Left cardiac atrium (tissue), 4 donors: ENCODE measurements at regions not wholly inside any gene's neighbourhood (a gene's known extent, or its start where the extent isn't known, plus 50 kb on each side); places are given as distances from the start of the nearest gene placed in this dataset.
"Not testable (repeated sequence)": the region's sequence is repeated elsewhere in the genome, so short reads cannot be mapped to it uniquely, and the experiment has no call there.

Source experiments
- ATAC-seq, 2 donors: fragments of 200-7000 bp; cut with Tn5 transposase; one replicate each; pipeline ENCODE4 v1.9.1; 2020; ENCODE audit warnings: mild to moderate bottlenecking in 2 of 2, moderate library complexity in 2 of 2
- DNase-seq: peaks from one replicate; pipeline ENCODE4 v3.0.0-alpha.2; 2020
- intact Hi-C, 2 donors: fragments of 100-400 bp; cut with DNase I; formaldehyde crosslinking; loops; one replicate each; pipeline versions ENCODE4 v1.14.1 to v1.15.1; 2022 to 2023
- donor health status: DM: no; HTN: yes; CAD: no.
- donor health status: DM: no; HTN: yes; CAD: no; lungs with severe emphysema.
- donor health status: DM: yes; HTN: yes; CAD: no.
- donor health status: Dilated cardiomyopathy.

- intact Hi-C loops: no loop called here
- DNase-seq: no peak
- no peak for ATAC-seq
Measured at GRCh38 chr22:47891609-47892008, 1129.2 kb downstream of the TBC1D22A start.

GRCh38 chr22:47888817-47889216 is 1126.4 kb downstream of the TBC1D22A start:
- ATAC-seq: peak in 1 of 2 donors; percentile 80
- intact Hi-C loops: no loop called here
- no peak for DNase-seq

GRCh38 chr22:47884775-47885174 is 1122.3 kb downstream of the TBC1D22A start:
- ATAC-seq: no peak
- intact Hi-C loops: no loop called here
- no peak for DNase-seq

- intact Hi-C loops: no loop called here
- no peak for ATAC-seq
- no peak for DNase-seq
Measured at GRCh38 chr22:47884200-47884599, 1121.8 kb downstream of the TBC1D22A start.

GRCh38 chr22:47883757-47884156 is 1121.3 kb downstream of the TBC1D22A start:
- no peak for ATAC-seq
- no peak for DNase-seq
- intact Hi-C loops: no loop called here

- intact Hi-C loops: no loop called here
Measured at GRCh38 chr22:47879346-47879745, 1116.9 kb downstream of the TBC1D22A start.

DNA sequence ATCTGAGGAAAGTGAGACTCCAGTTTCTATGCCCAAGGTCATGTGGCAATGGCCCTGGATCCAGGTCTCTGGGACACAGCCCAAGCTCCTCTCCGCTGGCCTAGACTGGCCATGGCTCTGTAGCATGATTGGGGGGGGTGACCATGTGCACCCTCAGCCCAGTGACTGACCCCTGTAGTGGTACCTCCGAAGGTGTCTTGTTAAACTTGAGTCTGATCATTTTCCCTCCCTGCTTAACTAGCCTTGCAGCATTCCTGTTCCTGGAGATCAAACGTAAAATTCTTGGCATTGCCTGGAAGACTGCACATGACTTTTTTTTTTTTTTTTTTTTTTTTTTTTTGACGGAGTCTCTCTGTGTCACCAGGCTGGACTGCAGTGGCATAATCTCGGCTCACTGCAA is 1116.0 kb downstream of the TBC1D22A start:
- DNase-seq (no peak), ATAC-seq (no peak)
- intact Hi-C loops: no loop called here

More at GRCh38 chr22:47879346-47879745, 1116.9 kb downstream of the TBC1D22A start:
- no peak for ATAC-seq
- no peak for DNase-seq

- intact Hi-C loops: no loop called here
- ATAC-seq: no peak
- DNase-seq: no peak
Measured at GRCh38 chr22:47872761-47873535, 1110.5 kb downstream of the TBC1D22A start.

- no peak for DNase-seq
- ATAC-seq: no peak
- intact Hi-C loops: no loop called here
Measured at GRCh38 chr22:47865626-47866025, 1103.2 kb downstream of the TBC1D22A start.

DNA sequence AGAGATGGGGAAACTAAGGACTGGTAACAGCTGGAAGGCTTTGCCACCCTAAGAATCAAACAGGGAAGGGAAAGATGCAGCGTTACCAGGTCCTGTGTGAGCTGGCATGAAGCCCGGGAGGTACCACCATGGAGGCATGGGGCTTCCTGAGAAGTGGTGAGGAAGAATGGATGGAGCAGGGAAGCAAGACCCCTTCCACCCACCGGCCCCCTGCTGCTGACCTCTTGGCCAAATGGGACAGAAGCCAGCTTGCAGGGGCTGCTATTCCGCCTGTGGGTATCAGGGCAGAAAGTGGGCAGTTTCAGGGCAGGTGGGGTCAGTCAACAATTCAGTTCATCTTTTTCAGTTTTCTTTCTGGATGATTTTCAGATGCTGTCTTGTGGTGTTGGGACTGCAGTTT is 1099.9 kb downstream of the TBC1D22A start:
- no peak for ATAC-seq
- intact Hi-C loops: no loop called here
- no peak for DNase-seq

- intact Hi-C loops, ATAC-seq, DNase-seq: not testable (repeated sequence)
Measured at GRCh38 chr22:47860907-47861306, 1098.5 kb downstream of the TBC1D22A start.

GRCh38 chr22:47859881-47860525 is 1097.6 kb downstream of the TBC1D22A start:
- ATAC-seq (no peak), DNase-seq (no peak)
- intact Hi-C loops: no loop called here

GRCh38 chr22:47858773-47859306 is 1096.4 kb downstream of the TBC1D22A start:
- DNase-seq (no peak), ATAC-seq (no peak)
- intact Hi-C loops: no loop called here

- ATAC-seq (no peak), DNase-seq (no peak)
- intact Hi-C loops: no loop called here
Measured at GRCh38 chr22:47854680-47855079, 1092.2 kb downstream of the TBC1D22A start.

GRCh38 chr22:47854251-47854650 is 1091.8 kb downstream of the TBC1D22A start:
- intact Hi-C loops: no loop called here
- no peak for DNase-seq
- ATAC-seq: no peak

DNA sequence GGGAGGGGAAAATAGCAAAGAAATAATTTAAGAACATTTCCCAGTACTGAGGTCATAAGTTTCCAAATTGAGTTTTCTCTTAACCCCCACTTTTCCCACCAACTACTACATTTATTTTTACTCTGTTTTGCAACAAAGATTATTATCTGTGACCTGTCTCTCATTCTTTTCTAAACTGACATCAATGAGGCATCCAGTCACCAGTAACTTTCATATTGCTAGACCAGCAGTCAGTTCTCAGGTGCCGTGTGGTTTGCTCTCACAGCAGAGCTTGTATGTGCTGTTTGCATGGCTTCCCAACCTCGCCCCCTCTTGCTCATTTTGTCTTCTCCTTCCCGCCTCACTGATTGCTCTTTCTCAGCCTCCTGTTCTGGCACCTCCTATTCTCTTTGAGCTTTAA is 1091.3 kb downstream of the TBC1D22A start:
- DNase-seq (no peak), ATAC-seq (no peak)
- intact Hi-C loops: no loop called here

DNA sequence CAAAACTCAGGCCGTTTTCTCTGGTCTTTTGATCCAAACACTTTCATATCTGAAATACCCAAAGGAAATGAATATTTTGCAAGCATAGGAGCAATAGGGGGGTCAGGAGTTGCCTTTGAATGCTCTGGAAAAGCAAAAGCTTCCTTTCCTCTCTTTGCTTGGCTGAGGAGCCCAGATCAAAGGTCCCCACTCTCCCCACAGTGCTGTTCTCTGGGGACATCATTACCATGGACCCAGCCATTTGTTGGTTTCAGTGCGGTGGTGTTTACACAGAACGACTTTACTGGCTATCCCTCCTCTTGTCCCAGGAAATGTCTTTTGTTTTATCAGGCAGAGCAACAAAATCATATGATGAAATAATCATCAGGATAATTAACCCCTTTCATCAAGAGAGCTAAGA is 1089.1 kb downstream of the TBC1D22A start:
- intact Hi-C loops: no loop called here
- peak in 1 of 2 donors; percentile 23 for ATAC-seq
- no peak for DNase-seq

DNA sequence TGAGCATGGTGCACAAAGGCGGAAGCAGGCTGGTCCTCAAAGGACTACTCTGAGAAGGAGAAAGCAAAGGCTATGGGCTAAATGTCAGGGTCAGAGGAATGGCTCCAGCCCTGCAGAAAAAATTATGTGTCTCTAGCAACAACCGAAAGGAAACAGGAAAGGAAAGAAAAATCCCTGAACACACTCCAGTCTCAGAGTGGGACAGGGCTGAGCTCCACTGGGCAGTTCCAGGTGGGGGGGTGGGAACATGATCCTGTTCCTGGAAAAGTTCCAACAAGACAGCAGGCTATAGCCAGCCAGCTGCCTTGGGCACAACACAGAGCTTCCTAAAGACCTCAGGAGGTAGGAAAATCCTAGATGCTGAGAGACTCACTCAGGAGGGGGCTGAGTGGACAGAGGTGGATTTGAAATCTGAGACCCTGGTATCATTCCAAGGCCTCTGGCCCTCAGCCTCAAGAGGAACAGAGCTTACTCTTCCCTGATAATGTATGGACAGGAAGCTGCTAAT is 1088.2 kb downstream of the TBC1D22A start:
- DNase-seq (no peak), ATAC-seq (no peak)
- intact Hi-C loops: no loop called here

DNA sequence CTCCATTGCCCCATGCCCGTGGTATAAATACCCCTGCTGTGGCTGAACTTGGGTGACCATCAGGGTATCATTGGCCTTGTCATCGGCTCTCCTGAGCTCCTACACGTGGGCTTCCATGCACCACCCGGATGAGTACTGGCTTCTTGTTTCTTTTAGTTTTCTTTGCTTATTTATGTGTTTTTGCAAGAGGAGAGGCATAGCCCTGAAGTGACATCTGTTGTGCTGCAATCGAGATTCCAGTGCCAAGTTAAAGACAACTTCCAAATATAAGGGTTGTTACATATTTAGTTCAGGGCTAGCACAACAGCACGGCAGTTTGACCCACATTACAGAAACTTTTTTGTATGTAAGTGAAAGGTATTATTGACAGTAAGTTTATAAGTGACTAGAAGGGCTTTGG is 1087.1 kb downstream of the TBC1D22A start:
- no peak for DNase-seq
- intact Hi-C loops: no loop called here
- peak in 1 of 2 donors; percentile 34 for ATAC-seq

DNA sequence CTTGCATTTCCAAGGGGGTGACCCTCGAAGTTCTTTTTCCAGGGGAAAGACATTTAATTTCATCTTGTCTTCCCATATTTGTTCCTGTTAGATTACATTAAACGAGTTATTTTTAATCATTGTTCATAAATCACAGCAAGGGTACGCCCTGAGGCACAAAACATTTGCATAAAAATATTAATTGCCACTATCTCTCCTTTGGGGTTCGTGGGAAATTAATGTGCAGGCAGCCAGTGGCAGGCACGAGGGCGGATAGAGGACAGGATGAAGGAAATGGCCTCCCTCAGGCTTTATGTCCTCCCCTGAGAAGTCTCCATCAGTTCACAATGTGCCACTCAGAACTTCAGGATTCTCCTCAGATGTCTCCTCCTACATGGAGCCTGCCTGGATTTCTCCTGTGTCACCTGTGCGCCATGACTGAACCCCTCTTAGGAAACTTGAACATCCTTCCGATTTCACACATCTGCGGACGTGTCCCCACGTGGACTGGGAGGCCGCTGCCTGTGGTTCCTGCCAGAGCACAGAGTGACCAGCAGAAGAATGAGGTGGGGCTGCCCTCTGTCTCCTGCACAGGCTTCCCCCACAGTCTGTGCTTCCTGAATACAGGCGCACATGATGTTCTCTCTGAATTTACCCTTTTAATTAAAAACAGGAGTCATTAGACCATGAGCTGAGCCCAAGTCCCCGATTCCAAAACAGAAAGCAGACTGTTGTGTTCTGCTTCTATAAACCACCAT is 1085.9 kb downstream of the TBC1D22A start:
- DNase-seq (no peak), ATAC-seq (no peak)
- intact Hi-C loops: no loop called here
